ENCODE measurements at regions not wholly inside any gene's neighbourhood (a gene's known extent, or its start where the extent isn't known, plus 50 kb on each side); places are given as distances from the start of the nearest gene placed in this dataset.
"Not testable (repeated sequence)": the region's sequence is repeated elsewhere in the genome, so short reads cannot be mapped to it uniquely, and the experiment has no call there.

GRCh38 chr6:26231006-26231587, 133.9 kb upstream of the BTN3A2 start:
- Mint-ChIP-seq H3K27me3 (ENCODE audit: low read depth in 3 of 3) (peaks cover 0 to 18% (median 18%) of the 10 kb centered on the region in 3 donors), H3K9me3 (no peaks in the 10 kb centered on the region), H3K36me3 (no peaks in the 10 kb centered on the region), H3K4me3 (no peak overlapping the region), H3K27ac (peak overlapping the region in 1 of 6 donors; percentile 10), H3K4me1 (peaks cover 28 to 39% of the 10 kb centered on the region in 2 donors)
- DNase-seq: no peak

- Mint-ChIP-seq H3K4me3 (peak overlapping the region; percentile 95 to 98 (median 98)), H3K9me3 (no peaks in the 10 kb centered on the region), H3K27me3 (ENCODE audit: low read depth in 3 of 3) (peaks cover 0 to 18% (median 17%) of the 10 kb centered on the region in 3 donors), H3K36me3 (no peaks in the 10 kb centered on the region), H3K4me1 (peaks cover 29 to 39% of the 10 kb centered on the region in 2 donors), H3K27ac (peak overlapping the region in 5 of 6 donors; percentile 93 to 98 (median 96))
- no peak for DNase-seq
Measured at GRCh38 chr6:26232306-26232939, 132.6 kb upstream of the BTN3A2 start.

GRCh38 chr6:26232940-26233648, 131.9 kb upstream of the BTN3A2 start:
- no peaks in the 10 kb centered on the region for H3K36me3 Mint-ChIP-seq
- peak overlapping the region; percentile 93 to 98 (median 96) for H3K27ac Mint-ChIP-seq
- peaks cover 0 to 18% (median 18%) of the 10 kb centered on the region in 3 donors for H3K27me3 Mint-ChIP-seq (ENCODE audit: low read depth in 3 of 3)
- H3K4me1 Mint-ChIP-seq: peaks cover 29 to 39% of the 10 kb centered on the region in 2 donors
- DNase-seq: peak in 2 of 3 donors; percentile 21 to 27
- no peaks in the 10 kb centered on the region for H3K9me3 Mint-ChIP-seq
- peak overlapping the region; percentile 95 to 98 (median 98) for H3K4me3 Mint-ChIP-seq

- H3K36me3 Mint-ChIP-seq: no peaks in the 10 kb centered on the region
- H3K27ac Mint-ChIP-seq: peak overlapping the region; percentile 93 to 98 (median 96)
- H3K9me3 Mint-ChIP-seq: no peaks in the 10 kb centered on the region
- peaks cover 29 to 44% of the 10 kb centered on the region in 2 donors for H3K4me1 Mint-ChIP-seq
- DNase-seq: peak; percentile 75 to 81 (median 76)
- H3K4me3 Mint-ChIP-seq: peak overlapping the region; percentile 95 to 98 (median 98)
- peaks cover 0 to 18% (median 18%) of the 10 kb centered on the region in 3 donors for H3K27me3 Mint-ChIP-seq (ENCODE audit: low read depth in 3 of 3)
Measured at GRCh38 chr6:26233649-26234420, 131.2 kb upstream of the BTN3A2 start.

GRCh38 chr6:26234421-26235301, 130.3 kb upstream of the BTN3A2 start:
- Mint-ChIP-seq H3K4me3 (peak overlapping the region; percentile 95 to 98 (median 98)), H3K9me3 (no peaks in the 10 kb centered on the region), H3K27me3 (ENCODE audit: low read depth in 3 of 3) (peaks cover 1 to 18% (median 18%) of the 10 kb centered on the region in 3 donors), H3K27ac (peak overlapping the region; percentile 93 to 98 (median 96)), H3K4me1 (peaks cover 32 to 45% of the 10 kb centered on the region in 2 donors), H3K36me3 (no peaks in the 10 kb centered on the region)
- peak; percentile 66 to 81 (median 78) for DNase-seq

- Mint-ChIP-seq H3K9me3 (no peaks in the 10 kb centered on the region), H3K27ac (peak overlapping the region; percentile 93 to 98 (median 96)), H3K36me3 (no peaks in the 10 kb centered on the region), H3K4me3 (peak overlapping the region; percentile 95 to 98 (median 98)), H3K4me1 (peaks cover 38 to 49% of the 10 kb centered on the region in 2 donors), H3K27me3 (ENCODE audit: low read depth in 3 of 3) (peaks cover 4 to 22% (median 22%) of the 10 kb centered on the region in 3 donors)
- DNase-seq: no peak
Measured at GRCh38 chr6:26235302-26235670, 129.7 kb upstream of the BTN3A2 start.

GRCh38 chr6:26239415-26239814, 125.6 kb upstream of the BTN3A2 start:
- H3K9me3 Mint-ChIP-seq, DNase-seq, H3K36me3 Mint-ChIP-seq: not testable (repeated sequence)
- H3K27ac Mint-ChIP-seq: peak overlapping the region in 4 of 6 donors; percentile 34 to 97 (median 96)
- peak overlapping the region in 4 of 5 donors; percentile 29 to 86 (median 60) for H3K4me3 Mint-ChIP-seq
- H3K4me1 Mint-ChIP-seq: peaks cover 39 to 46% of the 10 kb centered on the region in 2 donors
- H3K27me3 Mint-ChIP-seq (ENCODE audit: low read depth in 3 of 3): peaks cover 13 to 21% (median 15%) of the 10 kb centered on the region in 3 donors

GRCh38 chr6:26240157-26241032, 124.6 kb upstream of the BTN3A2 start:
- Mint-ChIP-seq H3K9me3 (no peaks in the 10 kb centered on the region), H3K4me1 (peaks cover 31 to 36% of the 10 kb centered on the region in 2 donors), H3K27me3 (ENCODE audit: low read depth in 3 of 3) (peaks cover 11 to 18% (median 13%) of the 10 kb centered on the region in 3 donors), H3K4me3 (peak overlapping the region; percentile 82 to 92 (median 86)), H3K36me3 (no peaks in the 10 kb centered on the region), H3K27ac (peak overlapping the region; percentile 94 to 98 (median 96))
- DNase-seq: peak; percentile 79 to 85 (median 84)

GRCh38 chr6:26241033-26241895, 123.7 kb upstream of the BTN3A2 start:
- Mint-ChIP-seq H3K27me3 (ENCODE audit: low read depth in 3 of 3) (peaks cover 11 to 18% (median 13%) of the 10 kb centered on the region in 3 donors), H3K9me3 (no peaks in the 10 kb centered on the region), H3K36me3 (no peaks in the 10 kb centered on the region), H3K4me1 (peaks cover 27 to 28% of the 10 kb centered on the region in 2 donors), H3K27ac (peak overlapping the region; percentile 94 to 98 (median 96)), H3K4me3 (peak overlapping the region; percentile 82 to 92 (median 86))
- peak; percentile 69 to 74 (median 72) for DNase-seq

GRCh38 chr6:26243132-26243531, 121.9 kb upstream of the BTN3A2 start:
- Mint-ChIP-seq H3K4me1 (peaks cover 26 to 31% of the 10 kb centered on the region in 2 donors), H3K27ac (no peak overlapping the region), H3K9me3 (no peaks in the 10 kb centered on the region), H3K36me3 (no peaks in the 10 kb centered on the region), H3K4me3 (no peak overlapping the region), H3K27me3 (ENCODE audit: low read depth in 3 of 3) (peaks cover 11 to 16% (median 13%) of the 10 kb centered on the region in 3 donors)
- DNase-seq: no peak

- peaks cover 27 to 33% of the 10 kb centered on the region in 2 donors for H3K4me1 Mint-ChIP-seq
- no peak for DNase-seq
- no peaks in the 10 kb centered on the region for H3K36me3 Mint-ChIP-seq
- H3K27me3 Mint-ChIP-seq (ENCODE audit: low read depth in 3 of 3): peaks cover 11 to 16% (median 13%) of the 10 kb centered on the region in 3 donors
- no peak overlapping the region for H3K27ac Mint-ChIP-seq
- no peaks in the 10 kb centered on the region for H3K9me3 Mint-ChIP-seq
- no peak overlapping the region for H3K4me3 Mint-ChIP-seq
Measured at GRCh38 chr6:26243752-26244151, 121.2 kb upstream of the BTN3A2 start.

Measured in immature natural killer cell (primary cell).